Stimulated activated naive CD8-positive, alpha-beta T cell treated with anti-CD3 and anti-CD28 coated beads, Interleukin-15, amount 100 ng/mL, for 72 hours (primary cell): ENCODE measurements at regions not wholly inside any gene's neighbourhood (a gene's known extent, or its start where the extent isn't known, plus 50 kb on each side); places are given as distances from the start of the nearest gene placed in this dataset.

ENCODE experiments used
- ATAC-seq: fragments of 150-1000 bp; cut with Tn5 transposase; 2 replicates; pipeline ENCODE4 v1.10.0; 2021; ENCODE audit warnings: mild to moderate bottlenecking, moderate library complexity
- DNase-seq, 2 donors: peaks; one replicate each; pipeline ENCODE4 v3.0.0; 2021 to 2022
- H3K27ac Mint-ChIP-seq, 2 donors: one replicate each; pipeline ENCODE4 v1.8.0; 2022; ENCODE audit warnings: mild to moderate bottlenecking in 2 of 2, mixed read lengths in 2 of 2, moderate library complexity in 2 of 2
- H3K27me3 Mint-ChIP-seq: one replicate; pipeline ENCODE4 v1.8.0; 2022; ENCODE audit warnings: mixed read lengths
- H3K4me1 Mint-ChIP-seq: one replicate; pipeline ENCODE4 v1.8.0; 2022; ENCODE audit warnings: mild to moderate bottlenecking, mixed read lengths
- H3K4me3 Mint-ChIP-seq, 2 donors: one replicate each; pipeline ENCODE4 v1.8.0; 2022; ENCODE audit warnings: mild to moderate bottlenecking in 2 of 2, mixed read lengths in 2 of 2, moderate library complexity in 1 of 2
- H3K9me3 Mint-ChIP-seq, 2 donors: one replicate each; pipeline ENCODE4 v1.8.0; 2022; ENCODE audit warnings: mixed read lengths in 2 of 2

DNA sequence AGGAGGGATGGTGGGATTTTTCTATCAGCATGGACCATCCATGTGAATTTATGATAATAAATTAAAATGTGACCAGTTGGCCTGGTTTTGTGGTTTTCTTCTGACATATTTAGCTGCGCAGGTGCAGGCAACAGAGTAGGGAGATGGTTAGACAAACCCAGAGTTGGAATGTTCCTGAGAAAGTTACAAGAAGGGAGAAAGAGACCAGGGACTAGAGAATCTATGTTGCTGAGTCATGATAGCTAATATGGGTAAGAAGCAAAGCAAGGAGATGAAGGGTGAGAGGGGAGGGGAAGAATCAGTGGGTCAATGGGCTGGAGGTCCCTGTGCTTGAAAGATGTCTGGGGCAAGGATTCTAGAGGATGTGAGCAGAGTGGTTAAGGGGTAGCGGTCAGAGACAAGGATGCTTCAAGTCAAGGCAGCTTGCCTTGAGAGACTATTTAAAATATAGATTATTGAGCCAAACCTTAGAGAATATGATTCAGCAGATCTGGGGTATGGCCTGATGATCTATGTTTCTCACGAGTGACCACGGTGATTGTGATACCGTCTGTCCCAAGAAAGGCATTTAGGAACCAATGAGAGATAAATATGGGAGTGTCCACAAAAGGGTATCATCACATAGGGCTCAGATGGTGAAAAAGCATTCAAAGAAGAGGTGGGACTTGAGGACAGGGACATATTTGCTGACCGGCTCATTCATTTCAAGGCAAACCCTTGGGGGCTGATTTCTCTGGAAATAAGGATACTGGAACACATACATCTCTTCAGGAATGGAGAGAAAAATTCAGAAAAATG, 219.7 kb upstream of the PLD5 start:
- DNase-seq (no peak), ATAC-seq (no peak)
- Mint-ChIP-seq H3K4me1 (no peaks in the 10 kb centered on the region), H3K27ac (no peak overlapping the region), H3K4me3 (no peak overlapping the region), H3K27me3 (no peaks in the 10 kb centered on the region), H3K9me3 (peaks cover 10 to 11% of the 10 kb centered on the region in 2 donors)

DNA sequence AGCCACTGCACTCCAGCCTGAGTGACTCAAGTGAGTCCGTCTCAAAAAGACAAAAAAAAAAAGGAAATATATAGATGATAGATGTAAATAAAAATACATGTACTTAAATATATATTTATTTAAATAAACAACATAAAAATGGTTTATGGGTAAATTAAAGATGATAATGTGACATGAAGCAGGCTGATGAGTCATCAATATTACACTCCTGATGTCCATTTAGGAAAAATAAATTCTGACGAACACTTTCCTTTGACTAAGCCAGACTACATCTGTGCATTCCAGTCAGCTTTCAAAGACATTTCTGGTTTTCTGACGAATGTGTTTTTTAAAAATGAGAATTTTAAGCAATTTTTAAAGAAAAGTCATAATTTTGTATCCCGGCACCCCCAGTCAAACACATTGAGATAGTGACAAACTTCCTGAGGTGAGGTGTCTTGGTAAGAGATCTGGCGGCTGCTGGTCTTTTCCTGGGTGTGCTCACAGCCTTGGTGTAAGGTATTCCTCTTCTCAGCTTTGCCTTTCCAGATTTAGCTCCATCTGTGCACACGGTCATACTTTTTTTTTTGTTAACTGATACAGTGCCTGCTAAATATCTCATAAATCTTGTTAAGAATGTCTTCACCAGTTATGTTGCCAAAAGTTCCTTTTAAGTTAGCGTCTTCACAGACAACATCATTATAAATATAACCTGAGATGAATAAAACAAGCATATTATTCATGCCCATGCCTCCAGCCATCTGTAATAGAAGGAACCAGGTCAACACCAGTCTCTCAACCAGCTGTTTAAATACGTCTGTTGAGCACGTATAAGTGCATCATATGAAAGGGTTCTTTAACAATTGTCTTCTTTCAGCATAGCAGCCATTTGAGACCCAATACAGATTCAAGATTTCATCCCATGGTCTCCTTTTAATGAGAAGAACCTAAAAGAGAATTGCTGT, 214.5 kb upstream of the PLD5 start:
- Mint-ChIP-seq H3K4me3 (no peak overlapping the region), H3K4me1 (no peaks in the 10 kb centered on the region), H3K9me3 (peaks cover 10 to 11% of the 10 kb centered on the region in 2 donors), H3K27me3 (no peaks in the 10 kb centered on the region), H3K27ac (no peak overlapping the region)
- no peak for DNase-seq
- ATAC-seq = no peak

DNA sequence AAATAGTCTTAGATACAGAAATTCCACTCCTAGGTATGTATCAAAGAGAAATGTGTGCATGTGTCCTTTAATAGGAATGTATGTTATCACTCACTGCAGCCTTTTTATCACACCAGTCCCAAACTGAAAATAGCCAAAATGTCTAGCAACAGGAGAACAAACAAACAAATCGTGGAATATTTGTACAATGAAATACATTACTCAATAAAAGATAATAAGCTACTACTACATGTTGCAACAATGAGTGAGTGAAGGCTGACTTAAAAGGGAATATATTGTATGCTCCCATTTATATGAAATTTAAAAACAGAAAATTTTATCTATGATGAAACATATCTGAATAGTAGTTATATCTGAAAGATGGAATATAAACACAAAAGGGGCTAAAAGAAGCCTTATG, 212.1 kb upstream of the PLD5 start:
- no peaks in the 10 kb centered on the region for H3K4me1 Mint-ChIP-seq
- DNase-seq = no peak
- ATAC-seq = no peak
- peaks cover 6 to 7% of the 10 kb centered on the region in 2 donors for H3K9me3 Mint-ChIP-seq
- H3K27me3 Mint-ChIP-seq = no peaks in the 10 kb centered on the region
- H3K27ac Mint-ChIP-seq = no peak overlapping the region
- no peak overlapping the region for H3K4me3 Mint-ChIP-seq

DNA sequence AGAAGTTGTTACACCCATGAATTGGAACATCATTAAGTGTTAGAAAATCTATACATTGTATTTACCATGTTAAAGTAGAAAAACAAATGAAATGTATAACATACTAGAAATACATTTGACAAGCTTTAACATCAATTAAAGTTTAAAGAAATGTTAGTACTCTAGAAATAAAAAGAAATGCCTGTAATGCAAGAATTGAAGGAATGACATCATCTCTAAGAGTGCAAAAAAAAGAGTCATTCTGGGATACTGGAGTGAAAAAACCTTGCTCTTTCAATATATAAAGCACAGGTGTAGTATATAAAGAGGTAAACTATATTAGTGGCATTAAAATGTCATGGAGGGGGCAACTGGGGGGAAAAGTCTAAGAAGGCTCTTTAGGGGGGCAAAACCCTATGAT, 210.8 kb upstream of the PLD5 start:
- H3K27ac Mint-ChIP-seq = no peak overlapping the region

DNA sequence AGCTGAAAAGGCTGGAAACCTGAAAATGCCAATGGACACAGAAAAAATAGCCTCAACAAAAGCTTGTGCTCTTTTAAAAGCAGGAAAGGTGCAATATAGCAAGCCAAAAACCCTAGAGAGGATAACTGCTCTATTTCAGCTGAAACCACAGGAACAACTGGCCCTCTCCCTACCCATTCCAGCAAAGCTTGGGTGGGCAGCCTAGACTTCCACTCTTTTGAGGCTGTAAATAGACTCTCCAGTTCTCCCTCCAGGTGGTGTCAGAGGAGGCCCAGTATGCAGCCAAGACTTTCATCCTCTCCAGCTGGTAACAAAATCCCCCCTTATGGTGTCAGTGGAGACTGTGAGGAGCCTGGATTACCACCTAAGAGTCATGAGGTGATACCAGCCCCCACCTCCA, 206.9 kb upstream of the PLD5 start:
- ATAC-seq (no peak), DNase-seq (no peak)
- H3K4me1 Mint-ChIP-seq = no peaks in the 10 kb centered on the region
- H3K27ac Mint-ChIP-seq = no peak overlapping the region
- no peaks in the 10 kb centered on the region for H3K9me3 Mint-ChIP-seq
- no peaks in the 10 kb centered on the region for H3K27me3 Mint-ChIP-seq
- no peak overlapping the region for H3K4me3 Mint-ChIP-seq

More for the DNA sequence above, 210.8 kb upstream of the PLD5 start:
- ATAC-seq (no peak), DNase-seq (no peak)
- Mint-ChIP-seq H3K4me1 (no peaks in the 10 kb centered on the region), H3K27me3 (no peaks in the 10 kb centered on the region), H3K9me3 (no peaks in the 10 kb centered on the region), H3K4me3 (no peak overlapping the region)

DNA sequence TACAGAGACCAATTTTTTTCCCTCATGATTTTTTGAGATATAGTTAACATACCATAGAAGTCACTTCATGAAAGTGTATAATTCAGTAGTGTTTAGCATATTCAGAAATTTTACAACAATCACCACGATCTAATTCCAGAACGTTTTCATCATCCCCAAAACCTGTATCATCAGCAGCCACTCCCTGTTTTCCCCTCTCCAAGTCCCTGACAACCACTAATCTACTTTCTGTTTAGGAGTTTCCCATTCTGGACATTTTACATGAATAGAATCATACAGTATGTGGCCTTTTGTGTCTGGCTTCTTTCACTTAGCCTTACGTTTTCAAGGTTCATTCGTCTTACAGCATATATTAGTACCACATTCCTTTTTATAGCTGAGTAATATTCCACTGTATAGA, 204.2 kb upstream of the PLD5 start:
- no peak overlapping the region for H3K4me3 Mint-ChIP-seq
- no peaks in the 10 kb centered on the region for H3K27me3 Mint-ChIP-seq
- H3K4me1 Mint-ChIP-seq = no peaks in the 10 kb centered on the region
- no peak for DNase-seq
- no peak overlapping the region for H3K27ac Mint-ChIP-seq
- no peak for ATAC-seq
- H3K9me3 Mint-ChIP-seq = no peaks in the 10 kb centered on the region

DNA sequence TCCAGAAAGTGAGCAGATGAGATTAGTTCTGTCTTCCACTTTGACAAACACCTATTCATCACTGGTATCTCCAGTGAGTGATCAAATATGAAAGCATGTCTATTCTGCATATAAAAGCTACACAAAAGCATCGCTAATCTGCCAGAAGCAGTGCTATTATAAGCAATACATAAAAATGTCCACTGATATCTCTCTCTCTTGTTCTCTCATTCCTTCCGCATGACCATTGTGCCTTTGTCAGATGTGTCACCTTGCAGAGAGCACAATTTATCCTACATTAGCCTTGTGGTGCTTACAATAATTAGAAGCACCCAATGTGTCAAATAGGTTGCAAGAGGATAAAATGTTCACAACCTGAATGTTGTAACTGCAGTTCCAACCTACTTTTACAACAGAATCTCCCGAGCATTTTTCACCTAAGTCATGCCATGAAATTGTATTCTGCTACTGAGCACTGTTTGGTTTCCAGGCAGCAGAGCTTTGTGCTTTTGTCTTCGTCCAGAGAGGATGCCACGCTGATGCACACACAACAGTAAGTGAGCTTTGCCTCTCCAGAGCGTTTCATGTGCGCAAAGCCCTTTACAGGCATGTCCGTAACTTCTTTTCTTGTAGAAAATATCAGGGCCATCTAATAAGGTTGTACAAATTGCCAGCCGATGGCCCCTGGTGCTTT, 198.7 kb upstream of the PLD5 start:
- Mint-ChIP-seq H3K9me3 (peaks cover 11% of the 10 kb centered on the region in 2 donors), H3K4me1 (no peaks in the 10 kb centered on the region), H3K4me3 (no peak overlapping the region), H3K27me3 (no peaks in the 10 kb centered on the region), H3K27ac (no peak overlapping the region)
- DNase-seq (no peak), ATAC-seq (no peak)

DNA sequence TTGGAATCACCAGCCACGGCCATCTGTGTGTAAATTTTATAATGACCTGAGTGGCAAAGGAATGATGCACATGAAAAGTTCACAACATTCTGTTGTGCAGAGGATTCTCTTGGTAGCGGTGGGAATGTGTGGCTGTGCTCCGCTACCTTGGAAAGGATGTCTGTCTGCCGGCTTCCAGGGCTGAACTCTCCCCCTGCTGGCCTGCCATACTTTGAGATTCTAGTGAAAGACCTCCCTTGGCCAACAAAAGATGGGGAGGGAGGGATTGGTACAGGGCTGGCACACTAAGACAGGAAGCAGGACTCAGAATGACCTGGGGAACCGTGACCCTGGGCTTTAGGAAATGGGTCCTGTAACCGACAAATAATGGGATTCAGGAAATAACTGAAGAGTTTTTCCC, 194.5 kb upstream of the PLD5 start:
- ATAC-seq (no peak), DNase-seq (no peak)
- Mint-ChIP-seq H3K9me3 (peaks cover 11 to 19% of the 10 kb centered on the region in 2 donors), H3K4me1 (no peaks in the 10 kb centered on the region), H3K27ac (no peak overlapping the region), H3K27me3 (no peaks in the 10 kb centered on the region), H3K4me3 (no peak overlapping the region)

DNA sequence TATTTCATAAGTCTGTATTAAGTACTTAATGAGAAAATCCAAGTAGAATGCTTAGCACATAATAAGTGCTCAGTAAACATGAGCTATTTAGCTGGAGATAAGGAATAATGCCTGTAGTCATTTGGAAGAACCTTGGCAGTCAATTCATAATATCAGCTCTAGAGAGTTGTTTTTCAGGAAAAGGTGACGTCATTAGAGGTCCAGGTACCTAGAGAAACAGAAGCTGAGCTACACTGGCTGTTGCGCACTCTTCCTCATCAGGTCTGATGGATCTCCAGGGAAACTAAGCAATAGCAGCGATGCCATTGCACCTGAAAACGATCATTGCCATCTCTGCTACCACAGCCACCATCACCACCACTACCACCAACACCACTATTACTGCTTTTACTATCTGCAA, 187.8 kb upstream of the PLD5 start:
- no peak overlapping the region for H3K4me3 Mint-ChIP-seq
- H3K9me3 Mint-ChIP-seq = peaks cover 6 to 16% of the 10 kb centered on the region in 2 donors
- ATAC-seq = no peak
- H3K4me1 Mint-ChIP-seq = no peaks in the 10 kb centered on the region
- no peak for DNase-seq
- H3K27me3 Mint-ChIP-seq = no peaks in the 10 kb centered on the region
- no peak overlapping the region for H3K27ac Mint-ChIP-seq

DNA sequence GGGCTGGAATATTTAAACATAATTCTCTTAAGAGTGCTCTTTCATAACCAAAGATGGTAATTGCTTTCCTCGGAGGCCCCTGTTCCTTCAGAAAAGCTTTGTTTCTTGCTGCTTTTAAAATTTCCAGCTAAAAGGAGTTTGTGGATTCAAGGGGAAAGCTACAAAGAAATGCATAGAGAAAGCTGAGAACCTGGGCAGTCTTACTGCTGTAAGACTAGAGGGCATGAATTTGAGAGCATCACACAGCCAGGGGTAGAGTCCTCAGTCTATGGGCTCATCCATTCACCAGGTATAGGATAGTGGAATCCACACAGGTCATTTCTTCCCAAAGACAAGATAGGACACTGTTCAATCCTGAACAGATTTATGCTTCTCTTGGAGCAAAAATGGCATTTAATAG, 186.3 kb upstream of the PLD5 start:
- H3K4me1 Mint-ChIP-seq = no peaks in the 10 kb centered on the region

DNA sequence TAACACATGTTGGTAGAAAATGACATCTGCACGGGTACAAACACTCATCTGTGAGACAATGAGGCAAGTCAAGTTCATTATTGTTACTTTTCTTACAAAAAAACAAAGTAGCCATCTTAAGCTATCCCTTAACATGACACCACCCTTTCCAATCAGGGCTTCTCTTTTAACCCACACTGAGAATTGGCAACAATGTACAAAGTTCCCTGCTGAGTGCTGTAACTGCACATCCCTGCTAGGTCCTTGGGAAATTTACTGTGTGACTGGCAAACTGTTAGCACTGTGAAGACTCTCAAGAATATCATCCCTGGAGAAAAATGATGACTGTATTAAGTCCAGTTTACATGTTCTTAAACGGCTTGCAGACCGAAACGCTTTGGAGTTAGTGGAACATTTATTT, 185.8 kb upstream of the PLD5 start:
- ATAC-seq (no peak), DNase-seq (no peak)
- H3K9me3 Mint-ChIP-seq = peaks cover 6 to 16% of the 10 kb centered on the region in 2 donors
- no peak overlapping the region for H3K4me3 Mint-ChIP-seq
- no peak overlapping the region for H3K27ac Mint-ChIP-seq
- no peaks in the 10 kb centered on the region for H3K4me1 Mint-ChIP-seq
- peaks cover 8% of the 10 kb centered on the region for H3K27me3 Mint-ChIP-seq

More for the DNA sequence above, 186.3 kb upstream of the PLD5 start:
- H3K9me3 Mint-ChIP-seq = peaks cover 6 to 16% of the 10 kb centered on the region in 2 donors
- H3K27ac Mint-ChIP-seq = no peak overlapping the region
- H3K27me3 Mint-ChIP-seq = peaks cover 2% of the 10 kb centered on the region
- H3K4me3 Mint-ChIP-seq = no peak overlapping the region
- no peak for ATAC-seq
- no peak for DNase-seq

DNA sequence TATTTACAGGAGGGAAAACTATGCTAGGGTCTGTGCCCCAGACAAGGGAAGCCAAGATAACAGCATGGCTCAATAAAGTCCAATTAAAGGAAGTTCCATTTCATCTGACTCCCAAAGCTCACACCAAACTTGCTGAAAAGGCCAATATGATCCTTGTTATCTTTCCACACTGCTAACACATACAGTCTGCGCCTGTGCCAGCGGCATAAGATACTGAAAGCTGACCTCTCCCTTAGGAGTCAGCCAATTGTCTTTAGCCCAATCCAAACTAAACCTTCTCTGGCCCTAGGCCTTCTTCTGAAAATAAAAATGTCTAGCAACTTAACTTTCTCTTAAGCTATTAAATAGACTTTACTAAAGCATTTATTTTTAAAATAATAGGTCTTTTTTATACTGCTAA, 179.0 kb upstream of the PLD5 start:
- H3K4me3 Mint-ChIP-seq = no peak overlapping the region
- no peak for DNase-seq
- H3K27ac Mint-ChIP-seq = no peak overlapping the region
- H3K9me3 Mint-ChIP-seq = no peaks in the 10 kb centered on the region
- H3K27me3 Mint-ChIP-seq = peaks cover 18% of the 10 kb centered on the region
- ATAC-seq = no peak
- H3K4me1 Mint-ChIP-seq = no peaks in the 10 kb centered on the region

DNA sequence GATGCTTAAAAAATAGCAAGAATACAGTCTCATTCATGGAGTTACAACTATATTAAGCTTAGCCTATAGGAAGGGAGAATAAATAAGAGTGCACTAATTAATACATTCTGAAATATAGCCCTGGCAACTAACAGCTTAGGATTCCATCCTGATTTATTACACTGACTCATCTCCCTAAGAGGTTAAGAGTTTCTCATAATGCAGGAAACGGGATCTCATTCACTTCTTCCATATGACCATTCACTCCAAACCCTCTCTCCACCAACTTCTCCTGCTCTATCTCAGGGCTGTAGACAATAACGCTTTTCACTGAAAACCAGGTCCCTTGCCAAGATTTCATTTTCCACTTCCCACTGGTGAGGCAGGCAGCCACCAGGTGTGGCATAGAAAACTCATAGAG, 168.5 kb upstream of the PLD5 start:
- Mint-ChIP-seq H3K4me1 (no peaks in the 10 kb centered on the region), H3K27ac (no peak overlapping the region), H3K9me3 (no peaks in the 10 kb centered on the region), H3K4me3 (no peak overlapping the region), H3K27me3 (peaks cover 6% of the 10 kb centered on the region)
- DNase-seq (no peak), ATAC-seq (no peak)

DNA sequence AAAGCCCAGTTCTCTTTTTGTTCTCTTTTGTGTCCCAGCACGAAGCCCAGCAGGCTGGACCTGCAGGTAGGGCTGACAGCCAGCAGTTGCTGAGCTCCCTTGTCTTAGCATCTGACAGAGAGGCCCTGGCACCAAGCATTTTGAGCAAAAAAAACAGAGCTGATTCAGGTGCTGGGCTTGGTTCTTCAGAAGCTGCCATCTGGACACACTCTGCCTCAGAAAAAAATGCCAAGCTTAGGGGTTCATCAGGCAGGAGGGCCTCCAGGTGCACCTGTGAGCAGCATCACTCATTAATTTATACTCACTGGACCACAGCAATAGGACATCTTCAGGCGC, 167.1 kb upstream of the PLD5 start:
- H3K4me3 Mint-ChIP-seq = no peak overlapping the region
- DNase-seq = no peak
- no peaks in the 10 kb centered on the region for H3K4me1 Mint-ChIP-seq
- no peaks in the 10 kb centered on the region for H3K9me3 Mint-ChIP-seq
- no peak overlapping the region for H3K27ac Mint-ChIP-seq
- H3K27me3 Mint-ChIP-seq = no peaks in the 10 kb centered on the region
- ATAC-seq = no peak

DNA sequence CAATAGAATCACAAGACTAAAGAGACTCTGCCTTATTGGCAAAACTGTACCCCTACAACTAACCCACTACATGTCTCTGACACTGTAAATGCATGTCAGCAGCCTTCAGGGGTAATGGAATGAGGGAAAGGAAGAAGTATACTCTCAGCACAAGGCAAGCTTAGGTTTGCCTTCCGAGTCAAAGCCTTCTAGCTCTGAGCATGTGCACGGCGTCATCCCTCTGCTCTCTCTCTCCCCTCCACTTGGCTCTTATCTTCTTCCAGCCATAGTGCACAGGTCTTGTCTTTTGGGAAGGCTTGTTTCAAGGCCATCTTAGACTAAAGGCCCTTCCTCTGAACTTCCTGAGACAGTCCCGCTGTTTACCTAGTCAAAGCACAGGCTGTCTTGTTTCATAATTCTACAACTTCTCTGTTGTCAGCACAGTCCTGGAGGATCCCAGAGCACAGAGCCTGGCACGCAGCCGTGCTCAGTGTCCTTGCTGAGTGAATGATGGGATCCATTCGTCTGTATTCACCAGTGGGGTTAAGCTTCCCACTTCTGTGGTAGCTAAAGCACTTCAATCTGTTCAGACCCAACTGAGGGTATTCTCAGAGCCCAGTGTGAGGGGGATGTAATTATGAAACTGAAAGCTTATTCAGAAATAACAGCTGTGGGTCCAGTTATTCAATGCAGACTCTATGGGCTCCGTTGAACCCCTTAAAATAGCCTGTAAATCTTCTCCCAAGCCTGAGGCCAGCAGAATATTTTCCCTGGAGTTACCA, 166.5 kb upstream of the PLD5 start:
- no peak for DNase-seq
- no peaks in the 10 kb centered on the region for H3K9me3 Mint-ChIP-seq
- no peak overlapping the region for H3K27ac Mint-ChIP-seq
- no peak for ATAC-seq
- H3K27me3 Mint-ChIP-seq = no peaks in the 10 kb centered on the region
- no peaks in the 10 kb centered on the region for H3K4me1 Mint-ChIP-seq
- no peak overlapping the region for H3K4me3 Mint-ChIP-seq
